Psoas muscle (tissue), 7 donors: ENCODE measurements at regions not wholly inside any gene's neighbourhood (a gene's known extent, or its start where the extent isn't known, plus 50 kb on each side); places are given as distances from the start of the nearest gene placed in this dataset.
A peak's percentile ranks its signal among the peaks of the same experiment; 100 is the strongest.

Experiments
- ATAC-seq, 4 donors: fragments of 200-7000 bp; cut with Tn5 transposase; one replicate each; pipeline ENCODE4 v1.9.1; 2020; ENCODE audit warnings: moderate library complexity in 3 of 4, mild to moderate bottlenecking in 2 of 4
- DNase-seq, 2 donors: peaks; one replicate each; pipeline ENCODE4 v3.0.0-alpha.2; 2020
- H3K27ac ChIP-seq: fragments of 200-600 bp; one replicate; pipeline ENCODE4 v1.8.0; 2022
- H3K27me3 ChIP-seq, 3 donors: fragments of 200-600 bp in 1 of 3; one replicate each; pipeline versions ENCODE4 v1.6.1 to v1.8.0; 2013 to 2022; ENCODE audit warnings: low read length in 2 of 3, mild to moderate bottlenecking in 2 of 3, moderate library complexity in 1 of 3; ENCODE audit not compliant: insufficient read depth in 3 of 3
- H3K36me3 ChIP-seq, 2 donors: fragments of 200-600 bp in 1 of 2; one replicate each; pipeline versions ENCODE4 v1.6.1 to v1.8.0; 2013 to 2022; ENCODE audit warnings: low read depth in 1 of 2, mild to moderate bottlenecking in 1 of 2, moderate library complexity in 1 of 2; ENCODE audit not compliant: insufficient read depth in 1 of 2
- H3K4me1 ChIP-seq: fragments of 200-600 bp; one replicate; pipeline ENCODE4 v1.8.0; 2022
- H3K4me3 ChIP-seq: fragments of 200-600 bp; one replicate; pipeline ENCODE4 v1.8.0; 2022; ENCODE audit warnings: mild to moderate bottlenecking
- H3K9me3 ChIP-seq: fragments of 200-600 bp; one replicate; pipeline ENCODE4 v1.8.0; 2022
- CTCF ChIP-seq: fragments of 200-600 bp; IDR thresholded peaks from one replicate; pipeline ENCODE4 v1.8.0; 2022; ENCODE audit warnings: antibody characterized with exemption
- WGBS, 3 donors: extraction: QIAGEN DNeasy Blood & Tissue Kit; methylation state at CpG; one replicate each; pipeline versions ENCODE4 v1.1.6 to v1.1.7; 2013; 5-methylcytosine and 5-hydroxymethylcytosine counted together
- intact Hi-C, 2 donors: fragments of 100-400 bp; cut with DNase I; formaldehyde crosslinking; loops; one replicate each; pipeline versions ENCODE4 v1.11.0 to v1.14.2; 2022
- donor health status: healthy with polysubstance abuse.
- donor health status: DM: no; HTN: no; CAD: no; lungs with moderate emphysema.
- donor health status: Bipolar disorder and iron deficiency.
- donor health status: healthy.
- donor health status: DM: yes; HTN: yes; CAD: no.
- donor health status: DM: no; HTN: no; CAD: no.
- donor health status: DM: yes; HTN: yes; CAD: no.

DNA sequence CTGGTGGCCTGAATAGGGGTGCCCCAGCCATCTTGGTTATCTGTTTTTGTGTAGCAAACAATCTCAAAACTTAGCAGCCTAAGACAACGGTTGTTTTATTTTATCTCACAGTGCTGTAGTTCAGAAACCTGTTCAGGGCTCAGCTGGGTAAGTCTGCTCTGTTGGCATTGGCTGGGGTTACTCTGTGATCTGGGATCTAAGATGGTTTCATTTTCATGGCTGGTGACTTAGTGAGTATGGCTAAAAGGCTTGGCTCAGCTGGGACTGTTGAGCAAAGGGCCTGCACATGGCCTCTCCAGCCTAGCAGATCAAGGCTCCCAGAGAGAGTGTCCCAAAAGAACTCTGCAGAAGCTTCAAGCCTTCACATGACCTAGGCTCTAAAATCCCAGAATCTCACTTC, 60.8 kb upstream of the POU2AF1 start:
- ATAC-seq (no peak), DNase-seq (no peak)
- no peaks in the 10 kb centered on the region for H3K36me3 ChIP-seq
- H3K4me3 ChIP-seq: no peak overlapping the region
- no peaks in the 10 kb centered on the region for H3K9me3 ChIP-seq
- H3K27ac ChIP-seq: no peak overlapping the region
- 74 to 93% (median 83%) methylated on average over 1 of the region's 1 CpG for WGBS, 3 donors
- intact Hi-C loops: no loop called here
- no peak for TF ChIP-seq CTCF
- no peaks in the 10 kb centered on the region for H3K27me3 ChIP-seq
- no peaks in the 10 kb centered on the region for H3K4me1 ChIP-seq

DNA sequence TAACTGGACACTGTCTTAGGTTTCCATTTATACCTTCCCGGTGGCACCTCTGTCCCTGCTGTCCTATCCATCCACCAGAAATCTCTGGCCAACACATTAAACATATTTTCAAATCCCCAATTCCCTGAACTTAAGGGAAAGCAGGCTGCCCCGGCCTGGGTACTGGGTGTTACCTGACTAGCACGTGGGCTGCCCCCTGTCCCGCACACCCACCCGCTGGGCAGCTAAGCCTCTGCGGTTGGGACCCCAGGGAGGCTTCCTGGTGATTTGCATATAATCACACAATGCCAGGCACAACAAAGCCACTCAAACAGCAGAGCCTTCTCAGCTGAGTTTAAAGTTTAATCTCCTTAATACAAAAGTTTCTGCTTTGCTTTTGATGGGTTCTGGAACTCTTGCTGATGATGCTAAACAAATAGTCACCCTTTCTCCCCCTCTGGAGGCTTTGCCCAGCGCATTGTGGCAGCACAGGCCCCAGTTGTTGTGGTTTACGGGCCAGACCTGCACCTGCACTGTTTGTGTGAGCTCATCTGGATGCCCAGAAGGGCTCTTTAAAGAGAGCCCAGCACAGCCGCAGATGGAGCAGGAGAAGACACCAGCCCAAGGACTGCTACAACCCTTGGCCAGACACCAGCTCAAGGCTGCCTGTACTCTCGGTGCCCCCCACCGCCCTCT, 59.9 kb upstream of the POU2AF1 start:
- WGBS, 3 donors: 82 to 90% (median 89%) methylated on average over 11 of the region's 11 CpGs
- Histone ChIP-seq H3K9me3 (no peaks in the 10 kb centered on the region), H3K4me1 (no peaks in the 10 kb centered on the region), H3K27me3 (no peaks in the 10 kb centered on the region), H3K36me3 (no peaks in the 10 kb centered on the region), H3K4me3 (no peak overlapping the region), H3K27ac (no peak overlapping the region)
- ATAC-seq: no peak
- no peak for TF ChIP-seq CTCF
- intact Hi-C loops: no loop called here
- DNase-seq: no peak

DNA sequence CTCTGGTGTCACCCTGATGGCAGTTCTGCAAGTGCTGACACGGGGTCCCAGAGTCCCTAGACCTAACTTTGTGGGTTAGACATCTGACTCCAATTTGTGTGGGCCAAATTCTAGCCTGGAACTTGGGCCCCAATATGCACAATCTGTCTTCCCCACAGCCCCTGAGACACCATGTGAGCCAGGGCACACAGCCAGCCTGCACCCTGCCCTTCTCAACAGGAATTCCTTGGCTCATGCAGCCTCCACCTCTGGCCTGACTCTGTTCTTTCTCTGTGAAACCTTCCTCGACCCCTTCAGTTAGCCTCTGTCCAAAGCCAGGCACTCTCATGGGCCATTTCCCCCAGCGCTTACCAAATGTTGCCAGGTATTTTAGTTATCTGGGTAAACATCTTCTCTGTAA, 59.1 kb upstream of the POU2AF1 start:
- WGBS, 3 donors: 64 to 66% (median 65%) methylated on average over 3 of the region's 3 CpGs
- H3K4me3 ChIP-seq: no peak overlapping the region
- H3K27ac ChIP-seq: no peak overlapping the region
- no peaks in the 10 kb centered on the region for H3K27me3 ChIP-seq
- intact Hi-C loops: no loop called here
- no peak for DNase-seq
- no peaks in the 10 kb centered on the region for H3K4me1 ChIP-seq
- H3K9me3 ChIP-seq: no peaks in the 10 kb centered on the region
- no peaks in the 10 kb centered on the region for H3K36me3 ChIP-seq
- ATAC-seq: no peak
- no peak for TF ChIP-seq CTCF

- ATAC-seq (peak; percentile 19 to 45 (median 28)), DNase-seq (no peak)
- no peak for TF ChIP-seq CTCF
- WGBS, 3 donors: 35 to 59% (median 40%) methylated on average over 12 of the region's 12 CpGs
- no peaks in the 10 kb centered on the region for H3K4me1 ChIP-seq
- no peak overlapping the region for H3K27ac ChIP-seq
- H3K36me3 ChIP-seq: no peaks in the 10 kb centered on the region
- intact Hi-C loops: no loop called here
- no peaks in the 10 kb centered on the region for H3K9me3 ChIP-seq
- no peaks in the 10 kb centered on the region for H3K27me3 ChIP-seq
- H3K4me3 ChIP-seq: no peak overlapping the region
These were observed 56.1 kb upstream of the POU2AF1 start for GRCh38 chr11:111435046-111435698.
